ENCODE measurements at regions not wholly inside any gene's neighbourhood (a gene's known extent, or its start where the extent isn't known, plus 50 kb on each side); places are given as distances from the start of the nearest gene placed in this dataset.

DNA sequence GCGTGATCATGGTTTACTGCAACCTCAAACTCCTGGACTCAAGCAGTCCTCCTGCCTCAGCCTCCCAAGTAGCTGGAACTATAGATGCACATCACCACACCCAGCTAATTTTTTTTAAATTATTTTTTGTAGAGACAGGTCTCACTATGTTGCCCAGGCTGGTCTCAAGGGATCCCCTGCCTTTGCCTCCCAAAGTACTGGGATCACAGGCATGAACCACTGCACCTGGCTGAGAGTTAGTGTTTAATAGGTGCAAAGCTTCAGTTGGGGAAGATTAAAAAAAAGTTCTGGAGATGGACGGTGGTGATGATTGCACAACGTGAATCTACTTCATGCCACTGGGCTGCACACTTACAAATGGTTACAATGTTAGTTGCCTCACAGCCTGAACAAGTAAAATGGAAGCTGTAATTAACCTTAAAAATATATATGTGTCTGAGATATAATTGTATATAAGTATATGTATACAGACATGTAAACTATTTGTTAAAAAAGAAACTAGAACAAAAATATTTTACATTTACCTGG, 106.4 kb upstream of the ZNF438 start:
- Histone ChIP-seq H3K9me3 (no peaks in the 10 kb centered on the region), H3K4me3 (no peak overlapping the region), H3K36me3 (no peaks in the 10 kb centered on the region), H3K4me1 (peaks cover 3 to 18% of the 10 kb centered on the region in 2 donors), H3K27me3 (no peaks in the 10 kb centered on the region), H3K27ac (no peak overlapping the region)
- TF ChIP-seq, protein P1, sequence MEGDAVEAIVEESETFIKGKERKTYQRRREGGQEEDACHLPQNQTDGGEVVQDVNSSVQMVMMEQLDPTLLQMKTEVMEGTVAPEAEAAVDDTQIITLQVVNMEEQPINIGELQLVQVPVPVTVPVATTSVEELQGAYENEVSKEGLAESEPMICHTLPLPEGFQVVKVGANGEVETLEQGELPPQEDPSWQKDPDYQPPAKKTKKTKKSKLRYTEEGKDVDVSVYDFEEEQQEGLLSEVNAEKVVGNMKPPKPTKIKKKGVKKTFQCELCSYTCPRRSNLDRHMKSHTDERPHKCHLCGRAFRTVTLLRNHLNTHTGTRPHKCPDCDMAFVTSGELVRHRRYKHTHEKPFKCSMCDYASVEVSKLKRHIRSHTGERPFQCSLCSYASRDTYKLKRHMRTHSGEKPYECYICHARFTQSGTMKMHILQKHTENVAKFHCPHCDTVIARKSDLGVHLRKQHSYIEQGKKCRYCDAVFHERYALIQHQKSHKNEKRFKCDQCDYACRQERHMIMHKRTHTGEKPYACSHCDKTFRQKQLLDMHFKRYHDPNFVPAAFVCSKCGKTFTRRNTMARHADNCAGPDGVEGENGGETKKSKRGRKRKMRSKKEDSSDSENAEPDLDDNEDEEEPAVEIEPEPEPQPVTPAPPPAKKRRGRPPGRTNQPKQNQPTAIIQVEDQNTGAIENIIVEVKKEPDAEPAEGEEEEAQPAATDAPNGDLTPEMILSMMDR (IDR thresholded peaks at IDR 0.05) = no peak
- DNase-seq (ENCODE audit: low spot score in 2 of 2) = peak in 1 of 2 donors; percentile 50
- intact Hi-C loops (cut with DNase I) = loop anchor here (10.0 kb wide), 1 partner anchor 353 kb away; no protein-coding TSS in a partner anchor

GRCh38 chr10:31139497-31139896, 107.8 kb upstream of the ZNF438 start:
- Histone ChIP-seq H3K27ac (no peak overlapping the region), H3K9me3 (no peaks in the 10 kb centered on the region), H3K4me3 (no peak overlapping the region), H3K27me3 (no peaks in the 10 kb centered on the region), H3K36me3 (no peaks in the 10 kb centered on the region), H3K4me1 (peaks cover 0 to 7% of the 10 kb centered on the region in 2 donors)
- intact Hi-C loops (cut with DNase I) = loop anchor here (10.0 kb wide), 1 partner anchor 355 kb away; no protein-coding TSS in a partner anchor
- TF ChIP-seq, protein P1 (IDR thresholded peaks at IDR 0.05) = no peak
- DNase-seq (ENCODE audit: low spot score in 2 of 2) = no peak

- Histone ChIP-seq H3K27me3 (no peaks in the 10 kb centered on the region), H3K9me3 (no peaks in the 10 kb centered on the region), H3K4me3 (no peak overlapping the region), H3K4me1 (no peaks in the 10 kb centered on the region), H3K36me3 (no peaks in the 10 kb centered on the region), H3K27ac (no peak overlapping the region)
- TF ChIP-seq, protein P1 (IDR thresholded peaks at IDR 0.05) = no peak
- intact Hi-C loops (cut with DNase I) = no loop called here
- DNase-seq (ENCODE audit: low spot score in 2 of 2) = no peak
These were observed 109.1 kb upstream of the ZNF438 start for GRCh38 chr10:31140716-31141115.

GRCh38 chr10:31142026-31142425, 110.4 kb upstream of the ZNF438 start:
- intact Hi-C loops (cut with DNase I) = no loop called here
- H3K27ac ChIP-seq = no peak overlapping the region
- TF ChIP-seq, protein P1 (IDR thresholded peaks at IDR 0.05) = no peak

GRCh38 chr10:31143331-31143935, 111.8 kb upstream of the ZNF438 start:
- no peaks in the 10 kb centered on the region for H3K9me3 ChIP-seq
- H3K27ac ChIP-seq = no peak overlapping the region
- no peak overlapping the region for H3K4me3 ChIP-seq
- intact Hi-C loops (cut with DNase I) = no loop called here
- no peaks in the 10 kb centered on the region for H3K27me3 ChIP-seq
- H3K4me1 ChIP-seq = no peaks in the 10 kb centered on the region
- no peak for DNase-seq (ENCODE audit: low spot score in 2 of 2)
- TF ChIP-seq, protein P1 (IDR thresholded peaks at IDR 0.05) = no peak
- H3K36me3 ChIP-seq = no peaks in the 10 kb centered on the region

More at GRCh38 chr10:31142026-31142425, 110.4 kb upstream of the ZNF438 start:
- Histone ChIP-seq H3K9me3 (no peaks in the 10 kb centered on the region), H3K36me3 (no peaks in the 10 kb centered on the region), H3K4me3 (no peak overlapping the region), H3K4me1 (no peaks in the 10 kb centered on the region), H3K27me3 (no peaks in the 10 kb centered on the region)
- DNase-seq (ENCODE audit: low spot score in 2 of 2) = no peak

All from ascending aorta (tissue), 2 donors.